ENCODE measurements at regions not wholly inside any gene's neighbourhood (a gene's known extent, or its start where the extent isn't known, plus 50 kb on each side); places are given as distances from the start of the nearest gene placed in this dataset.

- no peak for DNase-seq
Measured at GRCh38 chr9:87086221-87086818, 139.0 kb upstream of the GAS1 start.

GRCh38 chr9:87087197-87087596, 139.9 kb upstream of the GAS1 start:
- no peak for DNase-seq

DNA sequence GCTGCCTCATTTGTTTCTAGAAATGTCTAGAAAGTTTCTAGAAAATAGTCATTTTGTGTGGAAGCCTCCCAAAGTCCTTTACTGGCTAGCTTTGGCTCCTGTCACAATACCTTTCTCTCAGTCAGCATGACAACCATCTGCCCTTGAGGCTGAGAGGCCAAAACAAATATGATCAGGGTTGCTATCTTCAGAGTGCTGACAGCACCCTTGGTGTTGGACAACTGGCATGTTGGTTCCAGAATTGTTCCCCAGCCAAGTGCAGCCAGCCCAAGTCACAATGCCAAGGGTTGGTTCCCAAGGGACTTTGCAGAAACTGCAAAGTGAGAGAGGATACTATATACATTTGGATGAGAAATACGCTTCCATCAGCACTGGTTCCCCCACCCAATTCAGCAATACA, 140.9 kb upstream of the GAS1 start:
- no peak for DNase-seq

GRCh38 chr9:87088621-87089365, 141.5 kb upstream of the GAS1 start:
- DNase-seq: no peak

DNA sequence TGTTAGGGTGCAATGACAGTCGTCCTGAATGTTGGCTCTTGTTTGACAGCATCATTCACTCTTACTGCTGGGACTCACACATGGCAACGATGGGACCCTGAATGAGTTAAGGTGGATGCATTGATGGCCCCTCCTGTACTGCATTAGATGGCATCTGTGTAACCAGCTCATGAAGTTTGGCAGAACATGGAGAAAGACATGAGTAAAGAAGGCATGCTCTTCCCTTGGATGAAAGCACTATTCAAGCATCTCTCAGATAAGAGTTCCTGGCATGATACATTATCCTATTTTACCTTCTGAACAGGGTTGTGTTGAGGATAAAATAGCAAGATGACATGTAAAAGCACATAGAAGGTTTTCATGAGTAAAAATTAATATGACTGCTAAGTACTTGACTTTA, 142.2 kb upstream of the GAS1 start:
- no peak for DNase-seq

- no peak for DNase-seq
Measured at GRCh38 chr9:87089929-87090328, 142.6 kb upstream of the GAS1 start.

- DNase-seq: no peak
Measured at GRCh38 chr9:87093777-87094176, 146.5 kb upstream of the GAS1 start.

DNA sequence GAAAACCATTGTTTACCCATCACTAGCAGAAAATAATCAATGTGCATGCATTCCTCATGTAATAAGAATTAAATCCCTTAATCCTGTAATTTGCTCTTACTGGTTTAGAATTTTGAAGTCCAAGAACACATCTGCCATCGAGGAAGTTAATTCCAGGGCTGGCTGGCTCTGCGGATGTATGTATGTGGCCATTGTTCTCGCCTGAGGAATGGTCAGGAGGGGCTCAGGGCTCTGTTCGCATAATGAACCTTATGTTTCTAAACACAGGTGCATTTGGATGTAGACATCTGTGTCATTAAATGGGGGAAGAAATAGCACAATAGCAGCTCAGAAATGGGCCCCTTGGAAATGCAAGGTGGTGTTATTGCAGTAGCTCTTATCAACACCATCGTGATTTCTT, 148.6 kb upstream of the GAS1 start:
- no peak for DNase-seq

DNA sequence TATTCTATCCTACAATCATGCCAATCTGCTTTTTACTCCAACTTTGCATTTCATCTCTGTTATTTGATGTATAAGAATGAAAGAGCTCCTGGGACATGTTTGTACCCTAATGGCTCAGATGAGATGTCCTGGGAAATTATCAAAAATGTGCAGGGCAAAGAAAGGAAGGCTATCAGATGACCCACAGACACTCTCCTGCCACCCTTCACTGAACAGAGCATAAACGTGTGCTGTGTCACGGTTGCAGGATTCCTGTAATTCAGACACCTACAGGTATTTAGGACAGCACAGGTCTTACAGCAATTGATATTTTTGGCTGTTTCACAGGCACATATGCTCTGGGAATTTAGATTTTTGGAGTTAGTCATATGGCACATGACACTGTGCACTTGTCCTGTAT, 149.2 kb upstream of the GAS1 start:
- no peak for DNase-seq

- DNase-seq: no peak
Measured at GRCh38 chr9:87097238-87097637, 149.9 kb upstream of the GAS1 start.

DNA sequence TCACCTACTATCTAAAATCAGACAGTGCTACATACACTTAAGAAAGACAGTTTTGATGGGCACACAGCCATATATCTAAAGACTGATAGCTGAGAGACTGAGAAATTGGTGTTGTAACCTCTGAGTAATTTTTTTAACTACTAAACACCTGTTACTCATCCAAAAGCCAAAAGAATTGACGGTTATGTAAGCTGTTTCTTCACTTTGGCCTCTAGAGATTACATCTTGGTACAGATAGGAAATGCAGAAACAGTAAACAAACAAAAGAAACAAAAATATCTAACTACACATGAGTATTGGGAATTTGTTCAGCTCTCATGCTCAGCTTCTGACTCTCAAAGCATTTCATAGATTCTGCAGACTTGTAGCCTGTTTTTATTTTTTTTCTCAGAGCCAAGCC, 152.1 kb upstream of the GAS1 start:
- no peak for DNase-seq

- DNase-seq: no peak
Measured at GRCh38 chr9:87100001-87100400, 152.7 kb upstream of the GAS1 start.

- no peak for DNase-seq
Measured at GRCh38 chr9:87102126-87102525, 154.8 kb upstream of the GAS1 start.

- DNase-seq: no peak
Measured at GRCh38 chr9:87107072-87107471, 159.8 kb upstream of the GAS1 start.

DNA sequence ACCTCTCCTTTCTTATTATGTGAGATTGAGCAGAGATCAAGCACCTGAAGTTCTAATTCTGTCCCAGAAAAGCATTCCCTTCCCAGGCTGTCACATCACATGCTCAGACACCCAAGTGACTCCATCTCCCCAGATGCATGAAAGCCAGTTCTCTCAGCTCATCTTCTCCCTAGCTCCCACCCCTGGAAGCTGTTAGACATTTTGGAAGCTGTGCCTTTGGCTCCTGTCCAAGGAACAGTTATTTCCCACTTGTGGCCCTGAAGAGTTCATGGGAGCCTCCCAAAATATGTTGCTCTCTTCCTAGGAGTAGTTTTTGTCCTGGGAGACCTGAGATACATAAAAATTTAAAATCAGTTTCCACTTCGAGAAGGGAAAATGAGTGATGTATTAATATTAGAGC, 161.4 kb upstream of the GAS1 start:
- no peak for DNase-seq

DNA sequence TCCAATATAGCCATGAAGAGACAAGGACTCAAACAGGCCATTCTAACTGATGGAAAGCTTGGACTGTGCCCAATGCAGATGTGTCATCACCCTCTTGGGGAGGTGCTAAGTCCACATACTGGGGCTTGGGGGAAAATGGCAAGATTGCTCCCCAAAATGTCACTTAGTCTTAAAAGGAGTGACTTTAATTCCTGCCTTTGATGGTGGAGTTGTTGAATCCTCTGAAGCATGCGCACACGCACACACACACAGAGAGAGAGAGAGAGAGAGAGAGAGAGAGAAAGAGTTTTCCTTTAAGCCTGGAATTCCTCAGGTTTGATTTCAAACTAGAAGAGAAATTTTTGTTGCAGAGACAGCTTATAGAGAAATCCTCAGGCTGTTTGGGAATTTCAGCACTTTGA, 161.9 kb upstream of the GAS1 start:
- DNase-seq: no peak

- no peak for DNase-seq
Measured at GRCh38 chr9:87109851-87110250, 162.5 kb upstream of the GAS1 start.

- DNase-seq: no peak
Measured at GRCh38 chr9:87111010-87111409, 163.7 kb upstream of the GAS1 start.

GRCh38 chr9:87112656-87113055, 165.3 kb upstream of the GAS1 start:
- DNase-seq: no peak

- no peak for DNase-seq
Measured at GRCh38 chr9:87113874-87114273, 166.6 kb upstream of the GAS1 start.

DNA sequence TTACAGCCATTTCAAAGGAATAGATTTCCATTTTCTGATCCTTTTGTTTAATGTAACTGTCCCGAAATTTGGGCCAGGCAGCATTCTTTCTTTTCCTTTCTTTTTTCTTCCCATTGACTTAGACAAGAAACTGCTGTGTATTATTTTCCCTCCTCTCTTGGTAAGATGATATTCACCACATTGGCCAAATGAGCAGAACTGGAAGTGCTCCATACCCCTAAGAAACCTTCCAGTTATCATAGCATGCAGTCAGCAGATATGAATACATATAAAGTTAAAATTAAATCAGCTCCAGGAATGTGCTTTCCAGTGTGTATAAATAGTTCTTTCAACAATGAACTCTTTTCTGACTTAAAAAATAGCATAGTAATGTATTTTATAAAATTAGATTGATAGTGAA, 168.5 kb upstream of the GAS1 start:
- no peak for DNase-seq

GRCh38 chr9:87116492-87116891, 169.2 kb upstream of the GAS1 start:
- DNase-seq: no peak

DNA sequence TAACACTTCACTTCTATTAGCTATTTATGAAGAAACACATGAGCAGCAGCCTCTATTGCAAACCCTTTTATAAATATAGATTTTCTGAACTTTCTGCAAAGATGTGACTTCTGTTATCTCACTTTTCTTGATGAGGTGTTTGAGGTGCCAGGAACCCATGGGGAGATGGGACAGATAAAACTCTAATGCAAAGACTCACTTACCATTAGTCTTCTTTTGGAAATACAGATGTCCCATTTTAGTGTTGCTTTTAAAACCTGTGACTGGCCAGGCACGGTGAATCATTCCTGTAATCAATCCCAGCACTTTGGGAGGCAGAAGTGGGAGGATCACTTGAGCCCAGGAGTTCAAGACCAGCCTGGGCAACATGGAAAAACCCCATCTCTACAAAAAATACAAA, 171.3 kb upstream of the GAS1 start:
- DNase-seq: no peak

DNA sequence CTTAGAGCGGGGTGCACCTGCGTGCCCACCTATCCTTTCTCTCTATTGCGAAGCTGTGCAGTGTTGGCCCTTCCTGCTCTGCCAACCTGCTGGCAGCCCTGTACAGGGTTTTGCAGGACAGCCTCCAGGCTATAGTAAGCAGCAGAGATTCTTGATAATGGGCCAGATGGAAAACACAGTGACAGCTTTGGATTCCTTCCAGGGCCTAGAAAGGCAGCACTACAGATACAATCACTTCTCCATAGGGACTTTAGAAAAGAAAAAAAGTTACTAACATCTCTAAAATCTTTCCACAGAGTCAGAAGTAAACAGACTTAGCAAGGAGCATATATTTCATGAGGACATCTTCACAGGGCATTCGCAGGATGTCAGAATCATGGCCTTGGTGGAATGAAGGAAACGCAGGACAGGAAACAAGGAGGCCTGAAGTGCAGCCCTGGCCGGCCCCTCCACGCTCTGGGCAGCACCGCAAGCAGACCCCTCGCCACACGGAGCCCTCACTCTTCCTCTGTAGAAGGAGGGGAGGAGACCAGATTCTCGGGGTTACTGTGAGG, 172.1 kb upstream of the GAS1 start:
- DNase-seq: no peak

- DNase-seq: no peak
Measured at GRCh38 chr9:87120610-87121009, 173.3 kb upstream of the GAS1 start.
